Fibroblast of pulmonary artery (primary cell): ENCODE measurements at regions not wholly inside any gene's neighbourhood (a gene's known extent, or its start where the extent isn't known, plus 50 kb on each side); places are given as distances from the start of the nearest gene placed in this dataset.

Experiments
- DNase-seq: peaks from one replicate; pipeline ENCODE4 v3.0.0-alpha.2; 2010; ENCODE audit warnings: low read depth
- H3K4me3 ChIP-seq: replicated peaks from 2 replicates; pipeline ENCODE4 v1.5.1; 2011; ENCODE audit warnings: low read depth, mild to moderate bottlenecking, control low read depth, low read length, moderate library complexity
- TF ChIP-seq, protein P1 (sequence below): IDR thresholded peaks from 2 replicates; pipeline ENCODE4 v1.5.1; 2011; ENCODE audit warnings: mild to moderate bottlenecking, control low read depth, low read length, inconsistent platforms; ENCODE audit errors: missing control alignments

DNA sequence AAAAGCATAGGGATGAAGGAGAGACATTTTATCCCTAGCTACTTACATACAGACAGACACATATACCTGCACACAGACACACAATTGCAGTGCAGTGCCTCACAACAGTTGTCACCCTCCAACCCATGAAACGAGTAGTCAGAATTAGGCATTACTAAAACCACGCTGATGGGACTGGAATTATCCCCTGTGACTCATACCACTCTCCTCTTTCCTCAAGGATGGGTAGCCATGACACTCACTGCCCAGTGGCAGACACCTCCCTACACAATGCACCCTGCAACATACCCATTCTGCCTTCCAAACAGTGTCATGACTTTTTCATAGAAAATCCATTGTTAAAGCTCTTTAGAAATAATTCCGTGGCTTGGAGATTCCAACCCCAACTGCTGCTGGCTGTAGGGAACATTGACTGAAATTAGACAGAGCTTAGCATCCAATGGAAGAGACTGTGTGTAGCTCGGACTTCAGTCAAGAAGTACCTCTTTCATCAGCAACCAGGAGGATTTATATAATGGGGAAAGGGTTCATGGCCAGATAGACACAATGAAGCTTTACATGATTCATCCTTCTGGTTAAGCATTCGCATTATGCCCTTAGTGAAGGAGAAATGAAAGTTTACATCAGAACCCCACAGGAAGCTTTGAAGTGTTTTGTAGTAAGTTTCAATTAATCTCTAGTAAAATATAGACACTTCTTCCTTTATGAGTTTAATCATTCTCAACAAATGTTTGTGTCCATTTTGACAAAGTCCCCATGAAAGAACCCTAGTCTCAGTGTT, 155.2 kb downstream of the FBXO15 start:
- TF ChIP-seq, protein P1, sequence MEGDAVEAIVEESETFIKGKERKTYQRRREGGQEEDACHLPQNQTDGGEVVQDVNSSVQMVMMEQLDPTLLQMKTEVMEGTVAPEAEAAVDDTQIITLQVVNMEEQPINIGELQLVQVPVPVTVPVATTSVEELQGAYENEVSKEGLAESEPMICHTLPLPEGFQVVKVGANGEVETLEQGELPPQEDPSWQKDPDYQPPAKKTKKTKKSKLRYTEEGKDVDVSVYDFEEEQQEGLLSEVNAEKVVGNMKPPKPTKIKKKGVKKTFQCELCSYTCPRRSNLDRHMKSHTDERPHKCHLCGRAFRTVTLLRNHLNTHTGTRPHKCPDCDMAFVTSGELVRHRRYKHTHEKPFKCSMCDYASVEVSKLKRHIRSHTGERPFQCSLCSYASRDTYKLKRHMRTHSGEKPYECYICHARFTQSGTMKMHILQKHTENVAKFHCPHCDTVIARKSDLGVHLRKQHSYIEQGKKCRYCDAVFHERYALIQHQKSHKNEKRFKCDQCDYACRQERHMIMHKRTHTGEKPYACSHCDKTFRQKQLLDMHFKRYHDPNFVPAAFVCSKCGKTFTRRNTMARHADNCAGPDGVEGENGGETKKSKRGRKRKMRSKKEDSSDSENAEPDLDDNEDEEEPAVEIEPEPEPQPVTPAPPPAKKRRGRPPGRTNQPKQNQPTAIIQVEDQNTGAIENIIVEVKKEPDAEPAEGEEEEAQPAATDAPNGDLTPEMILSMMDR = no peak
- H3K4me3 ChIP-seq = no peak overlapping the region
- no peak for DNase-seq

DNA sequence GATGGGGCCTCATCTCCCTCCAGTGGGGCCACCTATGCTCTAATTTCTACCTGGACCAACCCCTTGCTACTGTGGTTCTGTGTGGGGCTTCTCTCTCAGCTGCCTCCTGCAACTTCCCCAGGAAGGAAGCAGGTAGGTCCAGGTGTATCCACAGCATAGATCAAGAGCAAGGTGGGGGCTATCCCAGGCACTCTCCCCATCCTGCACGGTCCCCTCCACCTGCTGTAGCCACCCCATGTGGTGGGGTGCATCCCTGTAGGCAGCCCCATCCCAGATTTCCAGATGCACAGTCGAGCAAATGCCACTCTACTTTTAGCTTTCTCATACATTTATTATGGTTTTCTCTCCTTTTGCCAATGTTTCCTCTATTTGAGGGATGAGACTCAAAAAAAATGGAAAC, 156.1 kb downstream of the FBXO15 start:
- TF ChIP-seq, protein P1 = no peak
- DNase-seq = no peak
- H3K4me3 ChIP-seq = no peak overlapping the region

DNA sequence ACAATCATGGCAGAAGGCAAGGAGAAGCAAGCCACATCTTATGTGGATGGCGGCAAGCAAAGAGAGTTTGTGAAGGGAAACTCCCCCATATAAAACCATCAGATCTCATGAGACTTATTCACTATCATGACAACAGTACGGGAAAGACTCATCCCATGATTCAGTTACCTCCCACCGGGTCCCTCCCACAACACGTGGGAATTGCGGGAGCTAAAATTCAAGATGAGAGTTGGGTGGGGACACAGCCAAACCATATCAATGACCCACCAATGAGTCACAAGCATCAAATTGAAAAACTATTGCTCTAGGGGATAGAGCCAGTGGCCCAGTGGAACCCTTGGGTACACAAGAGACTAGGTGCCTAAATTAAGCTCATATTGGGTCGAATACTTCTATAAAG, 157.4 kb downstream of the FBXO15 start:
- no peak for DNase-seq
- TF ChIP-seq, protein P1 = no peak
- H3K4me3 ChIP-seq = no peak overlapping the region

DNA sequence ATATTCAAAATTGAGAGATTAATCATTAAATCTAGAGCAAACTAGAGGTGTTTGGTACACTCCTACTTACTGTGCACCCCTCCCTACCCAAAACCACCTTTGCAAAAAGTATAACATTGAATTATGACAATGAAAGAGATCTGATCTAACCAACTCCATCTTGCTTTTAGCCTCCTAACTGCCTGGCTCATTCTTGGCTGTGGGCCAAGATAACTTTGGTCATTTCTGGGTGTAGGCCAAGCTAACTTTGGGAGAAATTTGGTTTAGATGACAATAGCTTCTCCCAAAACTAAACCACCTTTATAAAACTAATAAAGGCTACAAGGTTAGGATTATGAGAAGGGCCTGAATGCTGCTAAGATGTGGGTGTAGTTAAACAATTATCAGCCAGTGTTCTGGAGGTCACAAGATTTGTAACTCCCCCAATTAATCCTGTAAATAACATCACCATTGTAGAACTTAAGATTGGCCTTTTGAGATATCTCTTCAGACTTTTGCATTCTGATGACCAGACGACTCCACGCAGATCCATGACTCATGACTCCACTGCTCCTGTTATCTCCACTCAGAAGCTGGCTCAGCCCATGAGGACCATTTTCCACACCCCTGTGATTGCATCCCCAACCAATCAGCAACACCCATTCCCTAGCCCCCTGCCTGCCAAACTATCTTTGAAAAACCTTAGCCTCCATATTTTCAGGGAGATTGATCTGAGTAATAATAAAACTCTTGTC, 160.2 kb downstream of the FBXO15 start:
- DNase-seq = no peak
- no peak overlapping the region for H3K4me3 ChIP-seq
- TF ChIP-seq, protein P1 = no peak

DNA sequence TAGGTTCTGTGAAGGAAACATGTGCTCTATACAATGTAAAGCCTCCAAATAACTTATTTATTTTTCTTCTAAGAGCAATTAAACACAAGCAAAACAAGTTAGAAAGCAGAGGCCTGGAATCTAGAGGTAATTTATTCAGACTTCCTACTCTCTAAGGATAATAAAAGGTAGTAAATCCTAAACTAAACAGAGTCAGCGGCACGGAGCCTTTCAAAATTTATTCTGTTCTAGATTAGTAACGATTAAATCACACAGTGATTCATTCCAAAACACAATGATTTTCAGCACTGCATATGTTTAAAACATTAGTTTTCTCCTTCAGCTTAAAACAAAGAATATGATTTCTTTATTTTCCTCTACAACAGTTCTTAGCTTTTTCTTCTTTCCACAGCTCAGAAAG, 160.9 kb downstream of the FBXO15 start:
- no peak for DNase-seq
- TF ChIP-seq, protein P1 = no peak
- H3K4me3 ChIP-seq = no peak overlapping the region

DNA sequence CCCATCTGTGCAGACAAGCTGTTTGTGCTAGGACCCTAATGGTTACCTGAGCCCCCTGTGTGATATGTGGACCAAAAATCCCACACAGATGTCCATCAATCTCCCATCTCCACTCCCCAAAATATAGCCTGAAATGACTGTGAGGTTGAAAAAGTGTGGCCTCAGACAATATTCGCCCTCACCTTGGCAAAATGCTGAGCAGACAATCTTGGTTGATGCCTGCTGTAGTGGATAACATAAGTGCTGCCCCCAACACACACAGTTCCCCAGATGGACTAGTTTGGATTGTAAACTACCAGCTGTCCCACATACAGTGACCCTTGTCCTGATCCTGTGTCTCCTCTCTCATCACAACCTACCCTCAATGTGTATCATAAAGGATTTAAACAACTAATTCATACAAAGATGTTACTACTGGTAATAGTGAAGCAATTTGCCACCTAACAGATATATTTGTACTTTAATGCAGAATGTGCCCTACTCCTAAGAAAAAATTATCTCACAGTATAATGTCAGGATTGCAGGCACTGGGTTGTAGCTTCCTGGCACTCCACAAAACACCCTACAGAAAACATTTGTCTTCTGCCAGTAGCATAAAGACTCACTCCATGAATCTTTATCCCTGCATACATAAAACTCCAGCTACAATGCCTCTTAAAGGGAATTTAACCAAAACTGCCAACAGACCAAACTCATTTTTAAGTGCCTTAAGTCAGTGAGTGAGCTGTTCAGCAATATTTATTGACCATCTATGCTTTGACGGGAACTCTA, 161.6 kb downstream of the FBXO15 start:
- TF ChIP-seq, protein P1 = no peak
- no peak overlapping the region for H3K4me3 ChIP-seq
- DNase-seq = no peak
